ENCODE measurements at regions not wholly inside any gene's neighbourhood (a gene's known extent, or its start where the extent isn't known, plus 50 kb on each side); places are given as distances from the start of the nearest gene placed in this dataset.

DNA sequence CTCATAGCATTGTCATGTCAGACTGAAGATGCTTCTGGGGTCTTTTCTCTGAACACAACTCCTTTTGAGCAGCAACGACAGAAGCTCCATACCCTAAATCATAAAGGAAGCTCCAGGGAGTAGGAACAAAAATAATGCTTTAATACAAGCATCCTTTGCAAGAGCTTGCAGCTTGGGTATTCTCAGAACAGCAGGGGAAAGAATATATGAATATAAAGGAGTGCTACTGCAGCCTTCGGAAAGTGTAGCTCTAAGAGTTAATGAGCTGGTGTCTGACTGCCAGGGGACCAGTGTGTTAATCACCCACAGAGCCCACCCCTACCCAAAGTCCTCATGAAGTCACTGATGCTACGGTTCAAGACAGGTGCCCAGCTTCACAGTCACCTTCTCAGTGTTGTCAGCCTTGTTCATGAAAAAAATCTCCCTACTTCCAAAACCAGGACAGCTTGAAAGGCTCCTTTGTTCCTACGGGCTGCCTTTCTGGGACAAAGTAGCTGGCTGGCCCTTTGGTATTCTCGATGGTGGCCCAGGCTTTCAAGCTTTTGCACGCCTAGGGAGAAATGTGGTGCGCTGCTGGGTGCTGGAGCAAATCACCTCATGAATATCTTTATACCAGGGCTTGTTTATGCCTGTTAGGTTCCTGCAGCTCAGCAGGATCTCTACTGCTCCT, 259.7 kb downstream of the CMPK2 start:
- TF ChIP-seq, protein P1, sequence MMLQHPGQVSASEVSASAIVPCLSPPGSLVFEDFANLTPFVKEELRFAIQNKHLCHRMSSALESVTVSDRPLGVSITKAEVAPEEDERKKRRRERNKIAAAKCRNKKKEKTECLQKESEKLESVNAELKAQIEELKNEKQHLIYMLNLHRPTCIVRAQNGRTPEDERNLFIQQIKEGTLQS (CRISPR knock-in tag; IDR thresholded peaks at IDR 0.05): no peak
- TF ChIP-seq, protein P2, sequence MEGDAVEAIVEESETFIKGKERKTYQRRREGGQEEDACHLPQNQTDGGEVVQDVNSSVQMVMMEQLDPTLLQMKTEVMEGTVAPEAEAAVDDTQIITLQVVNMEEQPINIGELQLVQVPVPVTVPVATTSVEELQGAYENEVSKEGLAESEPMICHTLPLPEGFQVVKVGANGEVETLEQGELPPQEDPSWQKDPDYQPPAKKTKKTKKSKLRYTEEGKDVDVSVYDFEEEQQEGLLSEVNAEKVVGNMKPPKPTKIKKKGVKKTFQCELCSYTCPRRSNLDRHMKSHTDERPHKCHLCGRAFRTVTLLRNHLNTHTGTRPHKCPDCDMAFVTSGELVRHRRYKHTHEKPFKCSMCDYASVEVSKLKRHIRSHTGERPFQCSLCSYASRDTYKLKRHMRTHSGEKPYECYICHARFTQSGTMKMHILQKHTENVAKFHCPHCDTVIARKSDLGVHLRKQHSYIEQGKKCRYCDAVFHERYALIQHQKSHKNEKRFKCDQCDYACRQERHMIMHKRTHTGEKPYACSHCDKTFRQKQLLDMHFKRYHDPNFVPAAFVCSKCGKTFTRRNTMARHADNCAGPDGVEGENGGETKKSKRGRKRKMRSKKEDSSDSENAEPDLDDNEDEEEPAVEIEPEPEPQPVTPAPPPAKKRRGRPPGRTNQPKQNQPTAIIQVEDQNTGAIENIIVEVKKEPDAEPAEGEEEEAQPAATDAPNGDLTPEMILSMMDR (CRISPR knock-in tag; IDR thresholded peaks at IDR 0.05): no peak
- TF ChIP-seq POLR2AphosphoS5 (IDR thresholded peaks at IDR 0.05; ENCODE audit: low read depth, low read length): no peak
- no peak for TF ChIP-seq MAX (IDR thresholded peaks at IDR 0.05)
- no peak for TF ChIP-seq SAP130 (CRISPR knock-in tag; IDR thresholded peaks at IDR 0.05; ENCODE audit: low read depth)
- TF ChIP-seq, protein P3, sequence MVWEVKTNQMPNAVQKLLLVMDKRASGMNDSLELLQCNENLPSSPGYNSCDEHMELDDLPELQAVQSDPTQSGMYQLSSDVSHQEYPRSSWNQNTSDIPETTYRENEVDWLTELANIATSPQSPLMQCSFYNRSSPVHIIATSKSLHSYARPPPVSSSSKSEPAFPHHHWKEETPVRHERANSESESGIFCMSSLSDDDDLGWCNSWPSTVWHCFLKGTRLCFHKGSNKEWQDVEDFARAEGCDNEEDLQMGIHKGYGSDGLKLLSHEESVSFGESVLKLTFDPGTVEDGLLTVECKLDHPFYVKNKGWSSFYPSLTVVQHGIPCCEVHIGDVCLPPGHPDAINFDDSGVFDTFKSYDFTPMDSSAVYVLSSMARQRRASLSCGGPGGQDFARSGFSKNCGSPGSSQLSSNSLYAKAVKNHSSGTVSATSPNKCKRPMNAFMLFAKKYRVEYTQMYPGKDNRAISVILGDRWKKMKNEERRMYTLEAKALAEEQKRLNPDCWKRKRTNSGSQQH (CRISPR knock-in tag; IDR thresholded peaks at IDR 0.05; ENCODE audit: low read depth): no peak
- TF ChIP-seq ZNF274 (CRISPR knock-in tag; IDR thresholded peaks at IDR 0.05): no peak
- TF ChIP-seq ZNF253 (CRISPR knock-in tag; IDR thresholded peaks at IDR 0.05; ENCODE audit: borderline replicate concordance): no peak
- no peak for TF ChIP-seq ZNF318 (CRISPR knock-in tag; IDR thresholded peaks at IDR 0.05)
- no peak for TF ChIP-seq GABPB1 (CRISPR knock-in tag; IDR thresholded peaks at IDR 0.05)
- TF ChIP-seq MEIS2 (CRISPR knock-in tag; IDR thresholded peaks at IDR 0.05): no peak
- TF ChIP-seq, protein P4, sequence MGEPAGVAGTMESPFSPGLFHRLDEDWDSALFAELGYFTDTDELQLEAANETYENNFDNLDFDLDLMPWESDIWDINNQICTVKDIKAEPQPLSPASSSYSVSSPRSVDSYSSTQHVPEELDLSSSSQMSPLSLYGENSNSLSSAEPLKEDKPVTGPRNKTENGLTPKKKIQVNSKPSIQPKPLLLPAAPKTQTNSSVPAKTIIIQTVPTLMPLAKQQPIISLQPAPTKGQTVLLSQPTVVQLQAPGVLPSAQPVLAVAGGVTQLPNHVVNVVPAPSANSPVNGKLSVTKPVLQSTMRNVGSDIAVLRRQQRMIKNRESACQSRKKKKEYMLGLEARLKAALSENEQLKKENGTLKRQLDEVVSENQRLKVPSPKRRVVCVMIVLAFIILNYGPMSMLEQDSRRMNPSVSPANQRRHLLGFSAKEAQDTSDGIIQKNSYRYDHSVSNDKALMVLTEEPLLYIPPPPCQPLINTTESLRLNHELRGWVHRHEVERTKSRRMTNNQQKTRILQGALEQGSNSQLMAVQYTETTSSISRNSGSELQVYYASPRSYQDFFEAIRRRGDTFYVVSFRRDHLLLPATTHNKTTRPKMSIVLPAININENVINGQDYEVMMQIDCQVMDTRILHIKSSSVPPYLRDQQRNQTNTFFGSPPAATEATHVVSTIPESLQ (CRISPR knock-in tag; conservative IDR thresholded peaks at IDR 0.05): no peak
- TF ChIP-seq HOXD1 (CRISPR knock-in tag; IDR thresholded peaks at IDR 0.05): no peak
- TF ChIP-seq NFIC (IDR thresholded peaks at IDR 0.05; ENCODE audit: low read length): no peak

Measured in HepG2 (cell line).